NCI-H2171 treated with DMSO at 0.1 percent for 48 hours (cell line): ENCODE measurements at regions not wholly inside any gene's neighbourhood (a gene's known extent, or its start where the extent isn't known, plus 50 kb on each side); places are given as distances from the start of the nearest gene placed in this dataset.
"Not testable (repeated sequence)": the region's sequence is repeated elsewhere in the genome, so short reads cannot be mapped to it uniquely, and the experiment has no call there.

ENCODE experiments used
- DNase-seq: peaks from one replicate; lab custom pipeline; 2025; lab: John Stamatoyannopoulos, UW

DNA sequence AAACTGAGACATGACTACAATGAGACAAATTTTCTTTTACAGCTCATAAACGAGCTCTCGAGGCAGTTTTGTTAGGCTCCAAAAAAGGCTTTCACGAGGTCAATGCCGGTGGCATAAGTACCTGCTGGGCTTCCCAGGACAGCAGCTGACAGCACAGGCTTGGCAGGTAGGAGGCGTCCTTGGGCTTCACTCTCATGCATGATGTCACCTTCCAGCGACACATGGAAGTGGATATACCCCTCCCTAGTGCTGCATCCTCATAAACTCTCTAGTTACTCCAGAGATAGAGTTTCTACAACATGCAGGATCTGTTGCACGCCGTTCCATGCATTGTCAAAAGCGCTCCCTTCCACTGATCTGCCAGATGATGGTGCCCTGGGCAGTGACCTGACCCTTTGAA, 112.5 kb upstream of the PAXBP1 start:
- DNase-seq = no peak

DNA sequence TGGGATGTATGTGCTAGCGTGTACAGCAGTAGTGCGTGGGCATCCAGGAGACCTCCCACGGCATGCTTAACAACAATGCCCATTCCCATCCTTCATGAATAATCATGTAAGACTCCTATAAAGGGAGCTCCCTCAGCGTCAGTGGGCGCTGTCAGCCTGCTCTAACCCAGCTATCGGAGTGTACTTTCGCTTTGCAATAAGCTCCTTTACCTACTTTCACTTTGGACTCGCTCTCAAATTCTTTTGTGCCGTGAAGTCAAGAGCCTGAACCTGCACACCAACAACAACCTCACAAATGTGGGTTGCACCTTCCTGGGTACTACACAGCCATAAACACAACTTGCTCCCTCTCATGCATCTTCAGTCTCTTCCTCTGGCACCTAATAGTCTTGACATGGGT, 114.8 kb upstream of the PAXBP1 start:
- no peak for DNase-seq

DNA sequence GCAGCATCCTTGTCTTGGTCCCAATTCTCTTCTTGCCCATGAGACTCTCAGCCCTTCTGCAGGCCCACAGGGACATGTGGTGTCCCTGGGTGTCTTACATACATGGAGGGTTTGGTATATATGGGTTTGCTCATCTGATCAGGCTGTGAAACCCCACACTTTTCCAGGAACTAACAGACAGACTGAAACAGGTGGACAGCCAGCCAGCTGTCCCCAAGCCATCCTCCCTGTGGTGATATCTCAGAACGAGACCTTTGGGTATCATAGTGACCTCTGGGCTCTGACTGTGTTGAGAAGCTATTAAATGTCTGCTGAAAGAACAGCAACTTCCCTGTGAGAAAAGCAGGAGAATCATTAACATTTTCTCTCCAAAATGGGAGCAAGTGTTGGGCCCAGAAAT, 115.5 kb upstream of the PAXBP1 start:
- no peak for DNase-seq

DNA sequence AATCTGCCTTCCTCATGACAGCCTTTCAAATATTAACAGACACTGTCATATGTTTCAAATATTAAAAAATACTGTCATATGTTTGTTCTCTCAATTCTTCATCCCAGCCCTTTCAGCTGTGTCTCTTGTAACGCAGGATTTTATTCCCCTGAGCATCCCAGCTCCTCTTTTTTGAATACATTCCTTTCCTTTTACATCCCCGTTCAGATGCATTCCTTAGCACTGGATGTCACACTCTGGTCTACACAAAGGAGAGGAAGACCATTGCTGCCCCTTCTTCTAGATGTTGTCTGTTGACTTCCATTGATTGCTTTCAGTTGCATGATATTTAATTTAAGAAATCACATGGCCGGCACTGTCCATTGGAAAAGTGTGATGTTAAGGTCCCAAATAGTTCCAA, 117.4 kb upstream of the PAXBP1 start:
- DNase-seq = no peak

DNA sequence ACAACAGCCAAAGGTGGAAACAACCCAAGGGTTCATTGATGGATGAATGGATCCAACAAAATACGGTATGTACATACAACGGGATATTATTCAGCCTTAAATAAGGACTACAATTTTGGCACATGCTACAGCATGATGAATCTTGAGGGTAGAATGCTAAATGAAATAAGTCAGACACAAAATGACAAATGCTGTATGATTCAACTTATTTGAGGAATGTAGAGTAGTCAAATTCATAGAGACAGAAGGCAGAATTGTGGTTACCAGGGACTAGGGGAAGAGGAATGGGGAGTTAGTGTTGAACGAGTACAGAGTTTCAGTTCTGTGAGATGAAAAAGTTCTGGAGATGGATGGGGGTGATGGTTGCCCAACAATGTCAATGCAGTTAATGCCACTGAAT, 118.0 kb upstream of the PAXBP1 start:
- no peak for DNase-seq

DNA sequence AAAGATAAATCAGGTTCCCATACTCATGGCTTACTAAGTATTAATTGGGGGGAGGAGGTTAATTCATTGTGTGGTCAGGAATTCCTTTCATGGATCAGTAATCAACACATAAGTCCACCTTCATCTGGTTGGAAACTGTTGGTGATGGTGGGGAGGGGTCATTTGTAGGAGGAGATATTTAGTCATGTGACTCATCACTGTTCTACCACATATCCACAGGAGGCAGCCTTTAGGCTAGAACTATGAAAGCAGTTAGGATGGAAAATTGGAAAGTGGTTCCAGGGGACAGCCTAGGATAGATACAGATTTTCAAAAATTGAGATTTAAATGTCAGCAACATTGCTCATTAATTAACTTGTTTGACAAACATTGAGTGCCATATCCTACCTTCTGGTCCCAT, 122.8 kb upstream of the PAXBP1 start:
- no peak for DNase-seq

DNA sequence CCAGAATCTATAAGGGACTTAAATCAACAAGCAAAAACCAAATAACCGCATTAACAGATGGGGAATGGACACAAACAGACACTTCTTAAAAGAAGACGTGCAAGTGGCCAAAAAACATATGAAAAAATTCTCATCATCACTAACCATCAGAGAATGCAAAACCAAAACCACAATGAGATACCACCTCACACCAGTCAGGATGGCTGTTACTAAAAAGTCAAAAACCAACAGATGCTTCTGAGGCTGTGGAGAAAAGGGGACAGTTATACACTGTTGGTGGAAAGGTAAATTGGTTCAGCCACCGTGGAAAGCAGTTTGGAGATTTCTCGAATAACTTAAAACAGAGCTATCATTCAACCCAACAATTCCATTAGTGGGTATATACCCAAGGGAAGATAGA, 124.9 kb upstream of the OLIG2 start:
- no peak for DNase-seq

DNA sequence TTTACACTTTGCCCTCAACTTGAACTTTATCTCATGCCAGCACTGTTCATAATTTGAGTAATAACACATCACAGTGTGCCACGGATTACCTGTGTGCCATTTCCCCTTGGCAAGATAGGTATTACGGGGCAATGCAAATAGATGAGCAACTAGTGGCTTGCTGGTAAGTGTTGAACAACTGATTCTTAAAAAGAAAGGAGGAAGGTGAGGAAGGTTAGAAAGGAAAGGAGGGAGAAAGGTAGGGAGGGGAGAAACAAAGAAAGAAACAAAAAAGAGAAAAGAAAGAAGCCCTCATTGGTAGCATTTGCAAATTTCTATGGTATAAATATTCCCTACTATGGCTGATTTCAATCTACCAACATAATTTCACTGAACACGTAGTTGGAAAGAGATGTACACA, 118.2 kb upstream of the OLIG2 start:
- DNase-seq = no peak

DNA sequence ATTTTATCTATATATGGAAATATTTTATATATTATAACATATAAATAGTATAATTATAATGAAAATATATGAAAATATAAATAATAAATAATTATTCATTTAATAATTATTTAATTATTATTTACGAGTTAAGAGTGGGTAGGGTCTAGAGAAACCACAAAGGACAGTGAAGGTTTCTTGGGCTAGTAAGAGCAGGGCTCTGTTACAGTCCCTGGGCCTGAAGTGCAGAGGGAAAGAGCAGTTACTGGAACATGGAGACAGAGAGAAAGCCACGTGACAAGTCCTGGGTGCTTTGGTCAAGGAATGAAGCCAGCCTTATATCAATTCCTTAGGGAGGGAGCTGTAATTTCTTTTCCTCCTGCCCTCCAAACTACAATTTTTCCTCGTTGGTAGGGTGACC, 117.2 kb upstream of the OLIG2 start:
- DNase-seq = no peak

DNA sequence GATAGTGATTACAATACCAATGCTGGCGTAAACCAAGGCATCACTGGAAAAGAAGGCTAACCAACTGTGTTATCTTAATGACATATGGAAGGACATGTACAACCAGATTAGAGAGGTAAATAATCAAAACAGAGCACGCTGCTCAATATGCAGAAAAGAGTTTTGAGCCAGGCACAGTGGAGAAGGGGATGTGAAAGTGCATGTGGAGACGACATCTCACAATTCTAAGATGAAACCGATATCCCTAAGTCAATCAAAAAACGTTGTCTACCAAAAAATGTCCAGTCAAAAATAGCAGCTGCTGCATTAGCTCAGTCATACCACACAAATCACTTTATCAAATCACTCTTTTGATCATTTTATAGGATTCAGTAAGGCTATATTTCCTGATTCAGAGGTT, 116.3 kb upstream of the OLIG2 start:
- no peak for DNase-seq

DNA sequence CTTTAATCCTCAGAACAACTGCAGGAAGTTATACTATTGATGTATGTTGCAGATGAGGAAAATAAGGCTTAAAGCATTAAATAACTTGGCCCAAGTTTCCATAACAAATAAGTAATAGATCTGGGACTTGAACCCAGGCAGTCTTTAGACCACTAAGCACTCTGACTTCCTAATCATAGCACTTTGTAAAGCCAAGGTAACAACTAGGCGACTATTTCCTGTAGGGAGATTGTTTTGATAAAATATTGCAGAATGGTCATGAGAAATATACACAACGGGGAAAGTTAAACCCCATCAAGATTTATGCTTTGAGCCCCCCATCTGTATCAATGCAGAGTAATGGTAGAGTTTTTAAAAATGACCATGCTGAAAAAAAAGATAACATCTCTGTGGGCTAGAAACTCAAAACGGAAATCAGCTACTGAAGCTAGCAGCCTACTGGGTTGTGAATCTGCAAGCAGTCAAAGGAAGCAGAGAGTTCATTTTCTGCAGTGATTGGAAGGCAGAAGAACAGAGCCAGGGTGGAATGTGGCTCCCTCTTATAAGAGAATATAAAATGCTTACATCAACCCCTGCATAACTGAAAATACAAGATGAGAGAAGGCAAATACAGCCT, 111.2 kb upstream of the OLIG2 start:
- no peak for DNase-seq

DNA sequence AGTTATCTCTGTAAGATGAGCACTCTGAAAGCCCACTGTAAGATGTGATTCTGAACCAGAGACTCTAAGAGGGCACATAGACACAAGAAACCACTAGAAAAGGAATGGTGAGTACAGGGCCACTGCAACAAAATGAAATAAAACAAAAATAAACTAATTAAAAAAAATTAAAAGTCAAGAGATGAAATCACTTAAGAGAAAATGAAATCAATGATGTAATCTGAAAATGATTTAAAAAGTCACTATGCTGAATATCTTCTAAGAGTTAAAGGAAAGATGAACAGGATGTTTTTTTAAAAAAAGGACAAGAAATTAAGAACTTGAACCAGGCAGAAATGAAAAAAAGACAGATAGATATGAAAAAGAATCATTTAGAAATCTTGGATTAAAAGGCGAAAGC, 110.6 kb upstream of the OLIG2 start:
- no peak for DNase-seq

DNA sequence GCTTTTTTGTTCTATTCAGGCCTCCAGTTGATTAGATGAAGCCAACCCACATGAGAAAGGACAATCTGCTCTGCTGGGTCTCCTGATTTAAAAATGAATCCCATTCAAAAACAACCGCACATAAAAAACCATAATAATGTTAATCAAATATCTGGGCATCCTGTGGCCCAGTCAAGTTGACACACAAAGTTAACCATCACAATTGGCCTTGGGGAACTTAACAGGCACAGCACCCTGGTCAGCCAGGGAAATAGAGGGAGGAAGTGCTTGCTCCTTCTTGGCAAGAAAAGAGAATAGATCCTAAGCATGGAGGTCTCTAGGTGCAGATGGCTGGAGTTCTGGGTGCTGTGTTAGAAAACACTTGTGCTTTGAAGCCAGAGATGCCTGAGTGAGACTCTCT, 109.6 kb upstream of the OLIG2 start:
- no peak for DNase-seq

DNA sequence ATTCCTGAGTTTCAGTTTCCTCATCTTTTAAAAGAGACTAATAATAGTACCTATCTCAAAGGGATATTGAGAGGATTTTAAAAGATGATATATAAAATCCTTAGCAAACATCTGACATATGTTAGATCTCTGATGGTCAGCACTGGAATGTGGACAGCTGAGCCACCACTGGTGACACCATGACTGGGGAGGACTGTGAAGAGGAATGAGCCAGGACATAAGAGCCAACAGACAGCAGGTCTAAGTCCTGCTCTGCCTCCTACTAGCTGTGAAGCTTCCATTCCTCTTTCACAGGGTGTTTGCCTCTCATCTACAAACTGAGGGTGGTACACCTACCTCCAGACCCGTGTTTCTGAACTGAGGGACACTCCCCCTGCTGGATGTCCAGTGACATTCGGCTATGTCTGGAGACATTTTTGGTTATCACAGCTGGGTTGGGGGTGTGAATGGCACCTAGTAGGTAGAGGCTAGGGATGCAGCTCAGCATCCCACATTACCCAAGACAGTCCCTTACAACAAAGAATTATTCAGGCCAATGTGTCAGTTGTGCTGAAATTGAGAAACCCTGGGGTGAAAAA, 109.1 kb upstream of the OLIG2 start:
- no peak for DNase-seq

DNA sequence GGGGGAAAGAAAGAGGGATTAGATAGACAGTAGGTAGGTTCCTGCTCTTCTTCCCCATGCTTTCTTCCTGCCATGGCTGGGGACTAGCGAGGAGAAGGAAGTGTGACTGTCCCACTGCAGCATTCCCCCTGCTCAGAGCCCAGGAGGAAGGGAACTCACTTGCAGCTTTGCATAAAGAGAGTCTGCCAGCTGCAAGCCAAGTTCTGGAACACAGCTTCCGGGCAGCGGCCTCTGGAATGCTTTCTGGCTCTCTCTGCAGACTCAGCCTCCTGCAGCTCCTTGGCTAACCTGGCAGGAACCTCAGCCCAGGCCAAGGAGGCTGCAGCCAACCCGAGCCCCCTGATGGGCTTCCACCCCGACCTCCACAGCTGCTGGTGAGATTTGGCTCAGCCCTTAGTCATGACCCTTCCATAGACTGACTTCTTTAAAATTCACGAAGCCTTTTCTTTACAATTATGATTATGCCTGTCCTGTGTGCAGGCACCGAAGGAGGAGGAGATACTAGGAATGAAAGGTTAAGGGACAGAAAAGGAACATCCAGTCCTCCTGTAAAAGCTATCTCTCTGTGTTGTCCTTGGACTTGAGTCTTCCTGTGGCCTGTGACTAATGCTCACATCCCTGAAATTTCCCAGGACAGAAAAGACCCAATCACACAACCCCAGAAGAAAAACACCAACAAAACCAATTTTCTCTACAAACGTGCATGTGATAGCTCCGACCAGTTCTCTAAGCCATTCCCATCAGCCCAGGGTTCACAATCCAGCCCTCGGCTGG, 108.2 kb upstream of the OLIG2 start:
- DNase-seq = no peak

DNA sequence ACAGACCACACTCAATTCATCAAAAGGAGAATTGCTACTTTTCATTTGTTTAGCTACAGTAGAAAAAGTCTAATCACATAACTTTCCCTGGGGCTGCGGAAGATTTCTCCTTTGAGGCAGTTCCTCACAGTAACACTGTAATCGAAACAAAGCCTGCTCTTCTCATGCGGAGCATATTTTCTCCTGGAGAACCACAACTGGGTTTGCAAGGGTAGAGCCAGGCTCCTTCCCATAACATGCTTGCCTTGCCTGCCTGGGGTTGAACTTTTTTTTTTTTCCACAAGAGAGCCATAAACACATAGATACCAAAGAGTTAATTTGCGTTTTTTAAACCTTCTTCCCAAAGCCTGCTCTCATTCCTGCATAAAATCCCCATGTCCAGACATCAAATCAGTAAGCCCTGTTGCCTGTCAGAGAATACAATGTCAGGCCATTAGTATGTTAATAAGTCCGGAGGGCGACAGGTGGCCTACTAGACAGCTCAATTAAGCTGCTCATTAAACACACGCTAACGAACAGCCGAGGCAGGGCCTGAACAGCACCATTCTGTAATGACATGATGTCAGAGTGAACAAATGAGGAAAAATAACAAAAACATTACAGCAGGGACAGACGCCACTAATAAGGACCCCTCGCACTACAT, 107.1 kb upstream of the OLIG2 start:
- peak; percentile 90 for DNase-seq

DNA sequence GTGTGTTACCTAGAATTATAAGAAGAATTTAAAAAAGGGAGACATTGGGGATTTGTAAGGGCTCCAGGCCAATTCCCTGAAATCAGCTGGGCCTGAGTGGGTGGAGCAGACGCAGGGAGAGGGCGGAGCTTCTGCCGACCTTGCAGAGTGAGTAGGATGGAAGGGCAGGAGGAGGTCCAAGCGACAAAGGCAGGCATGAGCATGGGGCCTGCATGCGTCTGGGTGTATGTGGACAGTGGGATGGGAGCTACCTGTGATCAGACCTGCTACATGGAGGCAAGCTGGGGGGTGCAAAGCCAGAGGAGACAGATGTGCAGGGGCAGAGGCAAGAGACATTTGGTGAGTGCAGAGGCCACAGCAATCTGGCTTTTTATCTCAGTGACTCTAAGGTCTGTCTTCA, 105.3 kb upstream of the OLIG2 start:
- DNase-seq = no peak

DNA sequence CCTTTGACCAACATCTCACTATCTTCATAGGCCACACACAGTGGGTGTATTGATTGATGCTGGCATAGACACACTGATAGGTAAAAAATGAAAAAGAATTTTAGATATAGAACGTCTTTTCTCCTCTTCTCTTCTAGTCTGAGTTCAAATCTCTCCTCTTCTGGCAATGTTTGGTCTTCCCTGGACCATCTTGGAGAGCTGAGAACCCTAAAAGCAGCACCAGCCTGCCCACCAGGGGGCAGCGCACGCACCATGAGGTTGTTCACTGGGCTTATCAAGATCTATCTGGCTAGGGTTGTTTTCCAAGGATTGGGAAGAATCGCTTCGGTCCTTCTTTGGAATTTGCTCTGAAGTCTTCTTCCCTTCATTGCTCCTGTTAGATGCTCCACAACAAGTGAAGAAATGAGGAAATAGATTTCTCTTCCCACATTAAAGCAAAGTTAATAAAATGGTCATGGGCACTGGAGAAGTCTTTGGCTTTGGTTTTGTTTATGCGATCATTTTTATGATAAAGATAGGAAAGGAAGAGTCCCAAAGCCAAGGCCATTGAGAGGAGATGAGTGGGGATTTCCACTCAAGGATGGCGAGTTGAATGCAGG, 104.0 kb upstream of the OLIG2 start:
- no peak for DNase-seq

DNA sequence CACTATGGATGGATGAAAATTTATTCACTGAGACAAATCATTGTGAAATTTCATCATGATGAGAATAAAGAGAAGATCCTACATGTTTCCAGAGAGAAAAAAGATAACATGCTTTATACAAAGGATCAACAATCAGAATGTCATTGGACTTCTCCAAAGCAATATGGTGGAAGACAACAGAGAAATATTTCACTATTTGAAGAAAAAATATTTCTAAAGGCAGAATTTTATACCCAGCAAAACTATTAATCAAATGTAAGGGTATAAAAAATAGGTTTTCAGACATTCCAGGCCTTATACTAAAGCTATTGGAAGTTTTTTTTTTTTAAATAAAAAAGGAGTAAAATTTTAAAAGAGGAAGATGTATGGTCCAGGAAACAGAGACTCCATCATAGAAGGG, 100.6 kb upstream of the OLIG2 start:
- DNase-seq = no peak

DNA sequence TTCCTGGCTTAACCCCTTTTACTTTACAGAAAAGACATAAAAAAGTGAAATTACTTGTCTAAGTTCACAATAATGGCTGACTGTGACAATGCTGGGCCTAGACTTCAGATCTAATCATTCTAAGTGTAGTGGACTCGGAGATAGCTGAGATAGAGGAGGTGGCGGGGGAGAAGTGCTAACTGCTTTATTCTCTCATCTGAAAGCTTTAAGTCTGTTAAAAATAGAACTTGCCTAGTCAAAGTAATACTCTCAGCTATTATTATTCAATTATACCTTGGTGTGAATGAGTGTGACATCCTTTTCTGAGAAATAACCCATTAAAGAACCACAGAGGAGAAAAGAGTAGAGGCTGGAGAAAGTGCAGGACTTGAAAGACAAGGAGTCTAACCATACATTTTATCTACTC, 96.1 kb upstream of the OLIG2 start:
- no peak for DNase-seq

DNA sequence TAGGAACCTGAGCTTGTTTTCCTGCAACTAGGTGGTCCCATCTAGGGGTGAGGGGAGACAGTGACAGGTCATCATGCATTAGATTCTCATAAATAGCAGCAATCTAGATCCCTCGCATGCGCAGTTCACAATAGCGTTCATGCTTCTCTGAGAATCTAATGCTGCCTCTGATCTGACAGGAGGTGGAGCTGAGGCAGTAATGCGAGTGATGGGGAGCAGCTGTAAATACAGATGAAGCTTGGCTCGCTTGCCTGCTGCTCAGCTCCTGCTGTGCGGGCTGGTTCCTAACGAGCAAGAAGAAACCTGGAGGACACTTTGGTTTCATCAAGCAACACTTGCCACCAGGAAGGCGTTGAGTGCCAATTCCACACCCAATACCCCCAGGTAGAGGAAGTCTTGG, 95.1 kb upstream of the OLIG2 start:
- DNase-seq = peak; percentile 30

DNA sequence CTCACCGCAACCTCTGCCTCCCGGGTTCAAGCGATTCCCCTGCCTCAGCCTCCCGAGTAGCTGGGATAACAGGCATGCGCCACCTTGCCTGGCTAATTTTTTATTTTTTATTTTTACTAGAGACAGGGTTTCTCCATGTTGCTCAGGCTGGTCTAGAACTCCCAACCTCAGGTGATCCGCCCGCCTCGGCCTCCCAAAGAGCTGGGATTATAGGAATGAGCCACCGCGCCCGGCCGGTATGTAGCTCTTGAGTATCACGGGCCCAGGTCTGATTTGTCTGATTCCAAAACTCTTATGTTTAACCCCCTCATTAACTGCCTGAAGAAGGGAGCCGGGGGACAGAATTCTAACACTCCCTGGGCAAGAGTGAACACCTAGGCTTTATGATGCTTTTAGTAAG, 91.7 kb upstream of the OLIG2 start:
- DNase-seq = not testable (repeated sequence)

DNA sequence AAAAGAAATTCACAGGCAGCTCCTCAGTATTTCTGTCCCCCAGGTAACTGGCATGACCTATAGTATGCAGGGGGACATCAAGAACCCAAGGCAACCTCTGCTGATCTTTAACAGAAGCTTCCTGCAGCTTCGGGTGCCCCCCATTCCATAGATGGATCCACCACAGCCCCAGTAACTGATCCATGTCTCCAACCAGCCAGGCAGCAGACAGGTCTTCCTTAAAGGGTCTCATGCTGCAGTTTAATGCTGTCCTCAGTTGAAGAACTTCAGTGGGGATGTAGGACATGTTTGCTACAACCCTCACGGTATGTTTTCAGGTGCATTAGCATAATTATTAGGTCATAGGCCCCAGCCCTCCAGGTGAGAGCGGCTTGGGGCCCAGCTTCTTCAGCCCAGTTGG, 90.9 kb upstream of the OLIG2 start:
- DNase-seq = no peak
